GM12875 (cell line): ENCODE measurements at regions not wholly inside any gene's neighbourhood (a gene's known extent, or its start where the extent isn't known, plus 50 kb on each side); places are given as distances from the start of the nearest gene placed in this dataset.

Experiments
- H3K4me3 ChIP-seq: one replicate; pipeline ENCODE4 v1.5.1; 2011; ENCODE audit warnings: low read depth, low read length, control low read depth
- TF ChIP-seq, protein P1 (sequence below): IDR thresholded peaks from 2 replicates; pipeline ENCODE4 v1.5.1; 2011; ENCODE audit warnings: low read depth, mild to moderate bottlenecking, control low read depth, inconsistent platforms, low read length, moderate library complexity, borderline replicate concordance; ENCODE audit not compliant: insufficient read depth

DNA sequence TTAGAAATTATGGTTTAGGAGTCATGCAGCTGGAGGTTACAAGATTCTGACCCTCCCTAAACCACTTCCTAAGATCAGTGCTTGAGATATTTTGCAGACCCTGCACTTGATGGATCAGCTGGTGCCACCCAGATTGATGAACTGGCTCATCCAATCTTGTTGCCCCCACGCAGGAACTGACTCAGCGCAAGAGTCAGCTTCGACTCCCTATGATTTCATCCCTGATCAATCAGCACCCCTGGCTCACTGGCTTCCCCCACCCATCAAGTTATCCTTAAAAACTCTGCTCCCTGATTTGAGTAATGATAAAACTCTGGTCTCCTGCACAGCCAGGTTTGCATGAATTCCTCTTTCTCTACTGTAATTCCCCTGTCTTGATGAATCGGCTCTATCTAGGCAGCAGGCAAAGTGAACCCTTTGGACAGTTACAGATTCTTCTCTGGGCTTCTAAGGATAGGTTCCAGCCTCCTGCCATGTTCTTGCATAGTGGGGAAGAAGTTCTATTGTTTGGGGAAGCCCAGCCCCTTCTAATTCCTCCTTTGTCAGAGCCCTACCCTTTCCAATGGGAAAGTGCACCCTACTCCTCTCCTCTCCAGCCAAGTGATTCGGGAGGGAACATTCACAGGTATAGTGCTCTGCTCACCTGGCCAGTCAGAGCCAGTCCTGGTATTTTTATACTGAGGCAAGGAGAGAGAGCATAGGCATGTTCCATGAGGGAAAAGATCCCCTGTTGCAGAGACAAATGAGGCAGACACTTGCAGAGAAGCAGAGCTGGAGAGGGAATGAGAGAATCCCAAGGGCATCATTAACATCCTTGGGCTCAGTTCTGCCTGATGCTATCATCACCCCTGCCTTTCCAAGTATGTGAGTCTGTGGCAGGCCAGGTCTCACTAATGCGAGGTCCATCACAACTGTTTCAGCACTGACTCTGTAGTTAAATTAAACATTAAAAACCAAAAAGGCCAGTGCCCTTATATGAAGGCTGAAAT lies 224.4 kb upstream of the GALNT17 start:
- TF ChIP-seq, protein P1, sequence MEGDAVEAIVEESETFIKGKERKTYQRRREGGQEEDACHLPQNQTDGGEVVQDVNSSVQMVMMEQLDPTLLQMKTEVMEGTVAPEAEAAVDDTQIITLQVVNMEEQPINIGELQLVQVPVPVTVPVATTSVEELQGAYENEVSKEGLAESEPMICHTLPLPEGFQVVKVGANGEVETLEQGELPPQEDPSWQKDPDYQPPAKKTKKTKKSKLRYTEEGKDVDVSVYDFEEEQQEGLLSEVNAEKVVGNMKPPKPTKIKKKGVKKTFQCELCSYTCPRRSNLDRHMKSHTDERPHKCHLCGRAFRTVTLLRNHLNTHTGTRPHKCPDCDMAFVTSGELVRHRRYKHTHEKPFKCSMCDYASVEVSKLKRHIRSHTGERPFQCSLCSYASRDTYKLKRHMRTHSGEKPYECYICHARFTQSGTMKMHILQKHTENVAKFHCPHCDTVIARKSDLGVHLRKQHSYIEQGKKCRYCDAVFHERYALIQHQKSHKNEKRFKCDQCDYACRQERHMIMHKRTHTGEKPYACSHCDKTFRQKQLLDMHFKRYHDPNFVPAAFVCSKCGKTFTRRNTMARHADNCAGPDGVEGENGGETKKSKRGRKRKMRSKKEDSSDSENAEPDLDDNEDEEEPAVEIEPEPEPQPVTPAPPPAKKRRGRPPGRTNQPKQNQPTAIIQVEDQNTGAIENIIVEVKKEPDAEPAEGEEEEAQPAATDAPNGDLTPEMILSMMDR, result no peak
- H3K4me3 ChIP-seq, result no peak overlapping the region

DNA sequence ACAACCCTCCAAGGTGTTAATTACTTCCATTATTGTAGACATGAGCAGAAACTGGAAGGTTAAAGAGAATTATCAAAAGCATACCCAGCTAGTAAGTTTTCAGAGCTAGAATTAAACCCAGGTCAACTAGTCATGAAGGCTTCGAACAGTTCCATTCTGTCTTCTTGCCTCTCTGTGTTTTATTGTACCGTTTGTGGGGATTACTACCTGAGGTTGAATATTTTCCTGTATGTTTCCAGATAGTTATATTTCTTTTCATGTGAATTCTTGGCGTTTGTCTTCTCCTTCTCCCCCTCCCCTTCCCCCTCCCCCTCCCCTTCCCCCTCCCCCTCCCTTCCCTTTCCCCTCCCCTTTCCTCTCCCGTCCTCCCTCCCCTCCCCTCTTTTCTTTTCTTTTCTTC lies 218.0 kb upstream of the GALNT17 start:
- no peak overlapping the region for H3K4me3 ChIP-seq
- TF ChIP-seq, protein P1, result no peak

DNA sequence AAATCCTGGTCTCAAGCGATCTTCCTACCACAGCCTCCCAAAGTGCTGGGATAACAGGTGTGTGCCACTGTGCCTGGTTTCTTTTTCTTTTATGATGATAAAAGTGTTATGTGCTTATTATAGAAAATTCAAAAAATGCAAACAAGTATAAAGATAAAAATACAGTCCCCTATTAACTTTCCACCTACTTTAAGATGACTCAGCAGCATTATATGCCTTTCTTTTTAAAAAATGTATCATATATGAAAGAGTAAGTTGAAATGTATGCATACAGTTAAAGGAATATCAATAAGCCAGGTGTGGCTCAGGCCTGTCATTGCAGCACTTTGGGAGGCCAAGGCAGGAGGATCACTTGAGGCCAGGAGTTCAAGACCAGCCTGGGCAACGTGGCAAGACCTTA lies 216.9 kb upstream of the GALNT17 start:
- no peak overlapping the region for H3K4me3 ChIP-seq
- TF ChIP-seq, protein P1, result no peak

DNA sequence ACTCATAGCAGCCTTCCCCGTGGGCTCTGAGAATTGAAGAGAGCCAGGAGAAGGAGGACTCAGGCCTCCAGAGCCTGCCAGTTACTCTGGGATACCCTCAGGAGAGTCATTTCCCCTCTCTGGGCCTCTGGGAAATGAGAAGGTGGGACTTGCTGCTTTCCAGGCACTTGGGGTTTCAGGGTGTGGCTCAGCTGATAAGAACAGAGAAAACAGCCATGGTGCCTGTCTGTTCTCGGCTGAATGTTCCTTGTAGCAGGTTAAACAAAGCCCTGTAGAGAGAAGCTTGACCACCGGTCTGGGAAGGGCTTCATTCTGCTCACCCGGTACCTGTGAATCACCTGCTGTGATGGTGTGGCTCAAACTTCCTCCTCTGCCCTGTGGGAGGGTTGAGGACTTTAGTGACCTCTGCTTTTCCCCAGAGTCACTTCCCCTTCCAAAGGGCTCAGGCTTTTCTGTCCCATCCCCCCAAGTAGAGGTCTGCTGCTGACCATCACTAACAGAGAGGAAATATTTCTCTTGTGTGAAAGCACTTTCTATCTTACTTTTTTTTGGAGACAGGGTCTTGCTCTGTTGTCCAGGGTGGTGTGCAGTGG lies 212.4 kb upstream of the GALNT17 start:
- TF ChIP-seq, protein P1, result no peak
- H3K4me3 ChIP-seq, result no peak overlapping the region

DNA sequence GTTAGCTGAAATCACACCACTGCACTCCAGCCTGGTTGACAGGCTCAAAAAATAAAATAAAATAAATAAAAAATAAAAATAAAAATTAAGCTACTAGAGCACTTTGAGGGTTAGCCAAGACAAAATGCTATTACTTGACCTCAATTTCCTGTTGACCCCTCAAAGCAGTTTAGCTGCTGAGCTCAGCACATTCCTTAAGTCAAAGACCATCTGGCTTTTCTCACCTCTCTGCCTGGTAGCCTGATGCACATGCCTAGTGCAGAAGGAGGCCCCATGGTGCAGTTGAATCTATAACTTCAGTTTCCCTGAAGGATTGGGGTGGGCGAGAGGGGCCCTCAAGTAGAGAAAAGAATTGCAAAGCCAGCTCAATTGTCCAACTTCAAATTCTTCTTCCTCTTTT lies 211.1 kb upstream of the GALNT17 start:
- TF ChIP-seq, protein P1, result no peak

DNA sequence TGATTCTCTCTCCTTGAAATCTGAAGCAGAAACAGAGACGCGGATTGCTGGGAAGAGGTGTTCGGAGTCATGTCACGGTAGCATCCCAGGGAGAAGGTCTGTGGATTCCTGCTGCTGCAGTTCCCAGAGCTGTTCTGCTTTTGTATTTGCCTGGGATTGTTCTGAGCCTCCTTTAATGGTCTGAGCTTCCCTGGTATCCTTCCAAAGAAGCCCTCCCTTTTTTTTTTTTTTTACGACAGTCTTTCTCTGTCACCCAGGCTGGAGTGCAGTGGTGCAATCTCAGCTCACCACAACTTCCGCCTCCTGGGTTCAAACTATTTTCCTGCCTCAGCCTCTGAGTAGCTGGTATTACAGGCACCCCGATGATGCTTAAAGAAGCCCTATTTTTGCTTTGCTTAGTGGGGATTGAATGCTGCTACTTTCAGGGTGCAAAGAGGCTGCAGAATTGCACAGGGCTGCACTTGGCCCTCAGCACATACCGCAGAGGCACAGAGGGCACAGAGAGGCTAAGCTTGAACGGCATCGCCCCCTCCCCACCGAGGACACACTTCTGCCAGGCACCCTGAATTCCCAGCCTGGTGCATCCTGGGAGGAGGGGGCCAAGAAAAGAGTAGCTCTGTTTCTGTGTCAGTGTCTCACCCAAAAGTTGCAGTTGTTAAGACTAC lies 208.6 kb upstream of the GALNT17 start:
- TF ChIP-seq, protein P1, result no peak
- no peak overlapping the region for H3K4me3 ChIP-seq

More for the DNA sequence above, 211.1 kb upstream of the GALNT17 start:
- no peak overlapping the region for H3K4me3 ChIP-seq
